GM19043 (cell line): ENCODE measurements at regions not wholly inside any gene's neighbourhood (a gene's known extent, or its start where the extent isn't known, plus 50 kb on each side); places are given as distances from the start of the nearest gene placed in this dataset.

ENCODE experiments used
- ATAC-seq: cut with Tn5 transposase; IDR thresholded peaks from one replicate; pipeline ENCODE4 v1.9.1; 2021; ENCODE audit warnings: low read depth; ENCODE audit not compliant: unreplicated experiment

GRCh38 chr6:44062771-44063560 lies 64.3 kb downstream of the MRPL14 start:
- no peak for ATAC-seq

DNA sequence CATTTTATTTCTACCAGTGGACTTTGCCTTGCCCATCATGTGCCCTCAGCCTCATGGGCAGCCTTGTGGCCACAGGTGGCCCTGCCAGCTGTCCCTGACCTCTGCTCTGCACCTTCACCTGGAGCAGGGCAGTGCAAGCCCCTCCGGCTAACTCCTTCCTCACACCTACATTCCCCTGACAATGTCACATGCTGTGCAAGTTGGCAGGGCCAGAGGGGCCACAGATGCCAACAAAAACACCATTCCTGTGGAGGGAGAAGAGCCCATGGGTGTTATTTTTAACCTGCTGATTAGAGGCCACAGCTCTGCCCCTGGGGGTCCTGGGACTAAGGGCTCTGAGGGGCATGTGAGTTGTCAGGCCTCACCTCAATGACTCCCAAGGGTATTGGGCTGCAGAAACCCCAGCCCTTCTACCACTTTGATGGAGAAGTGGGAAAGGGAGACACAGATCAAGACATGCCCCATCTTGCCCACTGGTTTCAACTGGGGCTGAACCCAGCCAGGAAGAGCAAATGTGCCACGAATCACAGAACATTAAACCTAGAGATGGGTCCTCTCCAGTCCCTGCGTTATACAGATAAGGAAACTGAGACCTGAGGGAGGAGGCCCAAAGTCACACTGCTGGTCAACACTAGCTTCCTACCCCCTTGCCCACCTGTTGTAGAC lies 65.0 kb downstream of the MRPL14 start:
- no peak for ATAC-seq

DNA sequence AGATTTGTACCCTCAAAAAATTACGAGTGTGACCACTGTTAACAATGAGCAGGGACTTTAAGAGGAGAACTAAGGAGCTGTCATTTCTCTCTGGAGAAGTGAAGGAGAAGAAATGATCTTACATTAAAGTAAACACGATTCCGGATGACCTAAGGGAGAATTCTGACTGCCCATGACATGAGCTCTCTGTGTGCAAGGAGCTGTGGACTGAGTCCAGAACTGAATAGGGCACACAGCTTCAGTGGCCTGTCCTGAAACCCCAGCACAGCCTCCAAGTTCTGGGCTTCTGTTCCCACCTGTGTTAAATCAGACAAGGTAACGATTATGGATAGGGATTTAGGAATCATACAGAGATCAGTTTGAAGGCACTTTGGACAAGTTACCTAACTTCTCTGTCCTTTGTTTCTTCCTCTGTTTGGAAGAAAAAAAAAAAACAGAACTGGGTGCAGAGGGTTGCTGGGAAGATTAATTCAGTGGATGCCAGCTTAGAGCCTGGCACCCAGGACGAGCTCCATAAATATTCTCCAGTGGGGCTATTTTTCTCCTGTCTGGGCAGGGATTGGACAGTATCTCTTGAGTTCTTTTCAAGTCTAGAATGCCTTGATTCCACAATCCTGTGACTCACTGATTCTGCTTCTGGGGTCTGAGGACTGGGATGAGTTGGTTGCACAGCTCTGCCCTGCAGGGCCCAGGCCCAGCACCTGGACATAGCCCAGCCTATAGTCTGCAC lies 65.7 kb downstream of the MRPL14 start:
- no peak for ATAC-seq

GRCh38 chr6:44060612-44061374 lies 66.5 kb downstream of the MRPL14 start:
- no peak for ATAC-seq

DNA sequence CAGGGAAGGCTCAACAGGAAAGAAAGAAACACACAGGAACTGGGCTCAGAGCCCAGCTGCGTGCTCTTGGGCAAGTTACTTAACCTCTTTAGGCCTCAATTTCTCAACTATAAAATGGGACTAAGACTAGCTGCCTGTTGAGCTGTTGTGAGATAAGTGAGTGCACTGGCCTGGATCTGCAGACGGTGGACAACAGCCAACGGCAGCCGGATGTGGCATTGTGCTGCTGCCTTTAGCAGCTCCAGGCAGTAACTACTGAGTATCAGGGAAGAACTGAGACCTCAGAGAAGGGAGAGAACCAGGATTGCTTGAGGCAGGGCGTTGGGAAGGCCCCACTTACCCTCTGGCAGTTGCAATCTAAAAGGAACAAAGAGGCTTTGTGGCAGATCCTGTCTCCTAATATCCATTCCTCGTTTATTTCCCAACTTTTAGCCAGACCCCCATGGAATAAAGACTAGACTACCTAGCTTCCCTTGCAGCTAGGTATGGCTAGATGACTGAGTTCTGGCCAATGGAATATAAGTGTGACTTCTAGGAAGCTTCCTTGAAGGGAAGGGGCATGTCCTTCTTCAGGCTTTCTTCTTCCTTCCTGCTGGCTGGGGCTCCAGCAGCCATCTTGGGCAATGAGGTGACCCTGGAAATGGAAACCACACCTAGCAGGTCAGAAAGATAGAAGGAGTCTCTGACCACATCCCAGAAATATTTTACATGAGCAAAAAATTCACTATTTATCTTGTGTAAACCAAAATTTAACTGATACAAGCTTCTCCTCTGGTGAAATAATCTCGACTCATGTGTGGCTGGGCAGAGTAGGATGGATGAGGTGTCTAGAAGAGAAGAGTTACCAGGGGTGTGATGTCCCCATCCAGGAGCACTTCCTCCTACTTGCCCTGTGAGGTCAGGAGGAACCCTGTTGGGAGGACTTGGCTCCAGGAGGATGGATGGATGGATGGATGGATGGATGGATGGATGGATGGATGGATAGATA lies 67.6 kb downstream of the MRPL14 start:
- no peak for ATAC-seq

GRCh38 chr6:44058617-44059358 lies 68.5 kb downstream of the MRPL14 start:
- ATAC-seq, result peak; percentile 75

DNA sequence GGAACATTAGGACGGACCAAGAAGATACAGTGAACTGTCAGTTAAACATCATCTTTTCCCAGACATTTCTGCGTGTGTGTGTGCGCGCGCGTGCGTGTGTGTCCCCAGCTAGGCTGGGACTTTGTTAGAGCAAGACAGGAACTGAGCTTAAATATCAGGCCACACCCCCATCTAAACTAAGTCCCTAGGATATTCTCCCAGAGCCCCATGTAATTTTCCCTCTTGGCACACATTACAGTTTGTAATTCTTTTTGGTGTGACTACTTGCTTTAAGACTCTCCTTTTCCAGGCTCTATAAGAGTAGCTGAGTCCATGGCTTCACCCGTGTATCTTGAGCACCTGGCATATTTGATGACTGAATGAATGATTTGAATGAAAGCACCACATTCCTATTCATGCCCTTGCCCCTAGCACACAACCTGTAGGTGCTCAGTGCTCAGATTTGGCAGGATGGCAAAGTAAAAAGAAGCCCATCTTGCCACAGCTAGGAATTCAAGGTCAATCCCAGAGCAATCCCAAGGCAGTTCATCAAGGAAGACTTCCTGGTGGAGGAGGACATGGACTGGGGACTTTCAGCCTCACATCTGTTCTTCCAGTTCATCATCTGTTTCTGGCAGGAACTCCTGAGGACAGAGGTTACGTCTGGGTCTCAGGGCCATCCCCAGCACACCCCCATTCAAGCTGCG lies 69.2 kb downstream of the MRPL14 start:
- ATAC-seq, result no peak

DNA sequence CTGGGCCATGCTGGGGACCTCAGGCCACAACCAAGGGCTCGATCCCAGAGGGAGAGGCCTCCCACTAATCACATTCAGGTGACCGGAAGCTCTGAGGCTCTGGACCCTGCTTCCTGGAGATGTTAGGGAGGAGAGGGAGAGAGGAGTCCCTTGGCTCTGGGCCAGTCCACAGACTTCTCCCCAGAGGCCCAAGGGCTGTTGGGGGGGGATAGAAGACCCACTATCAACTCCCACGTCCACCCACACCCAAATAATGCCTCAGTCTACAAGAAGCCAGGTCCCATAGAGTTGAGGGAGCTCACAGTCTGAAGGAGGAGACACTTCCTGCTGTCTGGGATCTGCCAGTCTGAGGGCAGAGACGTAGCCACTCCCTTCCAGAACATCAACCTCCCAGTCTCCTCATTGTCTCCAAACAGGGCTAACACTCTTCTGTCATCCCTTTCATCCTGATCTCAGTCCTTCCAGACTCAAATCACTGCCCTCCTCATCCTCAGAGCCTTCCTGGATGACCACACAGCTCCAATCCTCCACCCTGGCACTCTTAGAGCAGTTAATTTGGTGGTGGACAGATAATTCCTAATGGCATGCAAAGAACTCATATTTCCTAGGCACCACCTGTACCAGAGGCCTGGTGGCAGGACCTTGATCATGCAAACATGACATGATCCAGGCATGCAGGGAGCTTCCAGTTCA lies 69.9 kb downstream of the MRPL14 start:
- no peak for ATAC-seq

DNA sequence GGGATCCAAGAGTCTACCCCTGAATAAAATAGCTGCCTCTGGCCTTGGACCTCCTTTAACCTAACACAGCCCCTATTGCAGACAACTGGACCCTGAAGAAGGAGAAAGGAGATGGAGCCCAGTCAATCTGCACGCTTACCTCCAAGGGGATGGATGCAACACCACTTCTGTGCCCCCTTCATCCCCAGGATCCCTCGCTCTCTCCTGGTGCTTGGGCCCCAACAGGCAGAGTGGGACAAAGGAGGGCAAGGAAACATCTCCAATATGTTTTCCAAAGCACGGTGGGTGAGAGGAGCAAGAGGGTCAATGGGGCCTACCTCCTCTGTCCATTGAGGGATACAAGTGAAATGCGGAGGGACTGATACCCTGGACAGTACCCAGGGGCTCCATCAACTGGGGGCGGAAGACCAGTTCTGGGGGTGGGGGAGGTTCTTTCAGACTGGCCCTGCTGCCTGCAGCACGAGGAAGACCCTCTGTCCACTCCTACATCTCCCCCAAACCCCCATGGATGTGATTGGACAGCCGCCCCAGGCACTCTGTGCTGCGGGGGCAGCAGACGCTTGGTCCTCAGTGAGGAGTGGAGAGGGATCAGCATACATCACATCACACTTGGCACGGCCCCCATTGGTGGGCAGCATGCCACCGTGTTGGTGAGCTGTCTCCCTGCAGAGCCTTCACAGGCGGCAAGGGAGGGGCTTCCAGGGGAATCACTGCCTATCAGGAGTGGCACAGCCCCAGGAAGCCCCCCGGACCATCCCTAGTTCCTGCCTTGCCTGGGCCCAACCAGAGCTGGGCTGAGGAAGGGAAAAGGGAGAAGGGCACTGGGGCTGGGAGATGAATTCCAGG lies 70.6 kb downstream of the MRPL14 start:
- ATAC-seq, result no peak

DNA sequence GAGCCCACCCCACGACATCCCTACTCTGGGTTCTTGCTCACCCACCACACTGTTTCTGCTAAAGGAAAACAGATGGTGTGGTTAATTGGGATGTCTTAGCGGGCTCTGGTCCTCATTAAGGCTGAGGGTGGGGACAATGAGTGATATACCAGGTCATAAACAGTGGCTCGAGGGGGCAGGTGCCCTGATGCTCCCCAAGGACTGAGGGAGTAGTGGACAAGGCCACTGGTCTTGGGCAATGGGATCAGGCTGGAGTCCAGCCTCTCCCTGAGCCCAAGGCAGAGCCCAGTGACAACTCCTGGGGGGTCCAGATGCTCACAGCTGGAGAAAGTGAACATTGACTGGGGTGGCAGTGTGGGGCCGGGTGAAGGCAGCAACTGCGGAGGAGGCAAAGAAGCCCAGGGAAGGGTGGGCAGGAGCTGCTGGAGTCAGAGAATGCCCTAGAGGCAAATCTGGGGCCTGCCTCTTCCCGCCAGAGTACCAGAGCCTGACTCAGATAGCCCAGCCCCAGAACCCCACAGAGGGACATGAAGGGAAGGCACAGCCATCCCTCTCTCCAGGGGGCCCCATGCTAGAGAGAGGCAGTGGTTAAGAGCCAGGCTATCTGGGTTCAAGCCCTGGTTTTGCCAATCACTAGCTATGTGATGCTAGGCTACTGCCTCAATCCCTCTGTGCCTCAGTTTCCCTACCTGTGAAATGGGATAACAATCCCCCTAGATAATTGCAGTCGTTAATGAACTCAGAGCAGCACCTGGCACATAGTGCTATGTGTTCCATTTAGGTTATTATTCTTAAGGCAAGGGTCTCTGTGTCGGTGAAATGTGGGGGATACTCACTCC lies 72.3 kb downstream of the MRPL14 start:
- no peak for ATAC-seq

- no peak for ATAC-seq
Observed at GRCh38 chr6:44053760-44054556, 73.3 kb downstream of the MRPL14 start.

- ATAC-seq, result no peak
Observed at GRCh38 chr6:44053106-44053756, 74.0 kb downstream of the MRPL14 start.

DNA sequence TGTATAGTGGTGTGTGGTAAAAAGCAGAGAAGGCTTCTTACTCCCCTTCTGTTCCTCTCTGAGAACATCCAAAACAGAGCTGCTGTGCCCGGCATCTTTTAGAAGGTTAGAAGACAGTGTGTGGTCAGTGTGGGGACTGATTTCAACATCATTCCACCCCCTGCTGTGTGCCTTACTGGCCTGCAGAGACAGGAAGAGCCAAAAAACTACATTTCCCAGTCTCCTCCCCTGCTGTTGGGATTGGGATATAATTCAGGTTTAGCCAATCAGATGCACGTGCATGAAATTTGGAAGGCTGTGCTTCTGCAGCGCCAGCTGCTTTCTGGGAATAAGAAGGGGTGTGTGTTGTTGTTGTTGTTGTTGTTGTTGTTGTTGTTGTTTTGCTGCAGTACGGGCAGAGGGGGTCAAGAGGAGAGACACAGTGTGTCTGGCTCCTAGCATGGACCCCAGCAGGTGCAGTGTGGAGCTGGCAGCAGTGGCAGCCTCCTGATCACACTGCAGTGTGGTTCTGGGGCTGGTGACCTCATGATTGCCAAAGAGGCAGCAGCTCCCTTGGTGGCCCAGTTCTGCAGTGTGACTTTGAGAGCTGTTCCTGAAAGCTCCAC lies 74.7 kb downstream of the MRPL14 start:
- ATAC-seq, result no peak

DNA sequence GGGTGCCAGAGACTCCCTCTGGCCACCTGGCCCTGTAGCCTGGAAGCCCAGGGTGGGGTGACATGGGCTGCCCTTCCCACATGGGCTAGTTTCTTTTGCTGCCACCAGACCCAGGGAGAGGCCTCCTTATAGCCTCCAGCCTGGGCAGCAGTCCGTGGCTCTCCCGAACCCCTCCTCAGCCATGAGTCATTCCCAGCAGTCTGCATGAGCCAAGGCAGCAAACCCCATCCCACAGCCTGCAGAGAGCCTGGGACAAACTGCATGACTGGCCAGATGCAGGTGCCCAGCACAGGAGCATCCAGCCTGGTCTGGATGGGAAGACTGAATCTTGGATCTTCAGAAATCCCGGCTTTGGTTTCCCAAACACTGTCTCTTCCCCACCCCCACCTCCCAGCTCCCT lies 75.7 kb downstream of the MRPL14 start:
- no peak for ATAC-seq
